ACHN (cell line): ENCODE measurements at regions not wholly inside any gene's neighbourhood (a gene's known extent, or its start where the extent isn't known, plus 50 kb on each side); places are given as distances from the start of the nearest gene placed in this dataset.

Experiments
- DNase-seq: peaks from one replicate; pipeline ENCODE4 v3.0.0-alpha.2; 2015
- in situ Hi-C: cut with HindIII; loops from 2 replicates; pipeline ENCODE4 v1.10.0; 2017; ENCODE audit warnings: low sequenced_read_pairs, low pct_ligation_motif_present, low pct_unique_long_range_greater_than_20kb

DNA sequence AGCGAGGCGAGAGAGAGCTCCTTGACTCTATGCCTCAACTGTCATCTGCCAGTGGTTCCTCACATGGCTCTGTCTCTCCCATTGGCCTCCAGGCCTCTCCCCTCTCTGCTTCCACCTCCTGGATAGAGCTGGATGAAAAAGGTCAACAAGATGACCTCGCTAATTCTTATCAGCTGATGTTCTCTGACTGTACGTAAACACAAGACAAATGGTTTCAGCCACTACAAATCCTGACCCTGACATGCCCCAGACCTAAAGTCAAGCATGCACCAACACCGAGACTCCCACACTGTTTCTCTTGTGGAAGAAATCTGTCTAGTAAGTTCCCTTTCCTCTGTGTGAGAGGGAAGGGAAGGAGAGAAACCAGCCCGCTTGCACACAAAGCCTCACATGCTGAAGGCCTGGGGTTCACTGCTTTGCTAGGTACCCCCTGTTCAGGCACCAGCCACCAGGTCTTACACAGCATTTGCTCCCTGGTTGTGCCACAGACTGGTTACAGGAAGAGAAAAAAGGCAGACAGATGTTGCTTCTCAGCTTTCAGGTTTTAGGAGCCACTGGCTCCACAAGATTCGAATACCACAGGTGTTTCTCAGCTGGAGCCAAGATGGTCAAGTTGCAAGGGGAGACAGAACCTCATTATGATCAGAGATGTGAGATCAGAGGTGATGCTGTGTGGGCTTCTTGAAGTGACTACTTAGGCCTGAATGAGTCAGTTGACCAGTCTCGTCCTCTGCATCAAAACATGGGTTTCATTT is 592.5 kb downstream of the CCDC171 start:
- DNase-seq = no peak
- in situ Hi-C loops = no loop called here

- no peak for DNase-seq
- in situ Hi-C loops = no loop called here
Observed at GRCh38 chr9:16147726-16148125, 594.9 kb downstream of the CCDC171 start.

- DNase-seq = no peak
- in situ Hi-C loops = no loop called here
Observed at GRCh38 chr9:16150501-16150900, 597.7 kb downstream of the CCDC171 start.

GRCh38 chr9:16150938-16151650 is 598.3 kb downstream of the CCDC171 start:
- DNase-seq = no peak
- in situ Hi-C loops = no loop called here

- DNase-seq = no peak
Observed at GRCh38 chr9:16152276-16153101, 599.6 kb downstream of the CCDC171 start.

DNA sequence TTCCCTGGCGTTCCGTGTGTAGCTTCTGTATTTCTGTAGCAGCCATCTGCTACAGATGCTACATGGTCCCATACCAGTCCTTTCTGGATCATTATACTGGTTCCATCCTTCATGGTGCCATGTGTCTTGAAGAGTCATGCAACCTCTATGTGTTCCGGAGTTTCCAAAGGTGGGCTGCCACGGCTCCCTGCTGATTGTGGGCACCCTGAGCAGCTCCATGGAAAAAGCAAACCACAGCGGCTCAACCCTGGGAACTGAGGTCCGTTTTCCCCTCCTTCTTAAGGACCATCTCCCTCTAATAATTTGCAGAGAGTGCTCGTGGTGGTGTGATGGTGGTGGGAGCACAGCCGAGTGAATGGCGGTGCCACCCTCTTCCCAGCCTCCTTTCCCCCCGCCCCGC is 600.4 kb downstream of the CCDC171 start:
- DNase-seq = no peak
- in situ Hi-C loops = no loop called here

More at GRCh38 chr9:16152276-16153101, 599.6 kb downstream of the CCDC171 start:
- in situ Hi-C loops = no loop called here

- DNase-seq = no peak
- in situ Hi-C loops = no loop called here
Observed at GRCh38 chr9:16153741-16154140, 600.9 kb downstream of the CCDC171 start.

DNA sequence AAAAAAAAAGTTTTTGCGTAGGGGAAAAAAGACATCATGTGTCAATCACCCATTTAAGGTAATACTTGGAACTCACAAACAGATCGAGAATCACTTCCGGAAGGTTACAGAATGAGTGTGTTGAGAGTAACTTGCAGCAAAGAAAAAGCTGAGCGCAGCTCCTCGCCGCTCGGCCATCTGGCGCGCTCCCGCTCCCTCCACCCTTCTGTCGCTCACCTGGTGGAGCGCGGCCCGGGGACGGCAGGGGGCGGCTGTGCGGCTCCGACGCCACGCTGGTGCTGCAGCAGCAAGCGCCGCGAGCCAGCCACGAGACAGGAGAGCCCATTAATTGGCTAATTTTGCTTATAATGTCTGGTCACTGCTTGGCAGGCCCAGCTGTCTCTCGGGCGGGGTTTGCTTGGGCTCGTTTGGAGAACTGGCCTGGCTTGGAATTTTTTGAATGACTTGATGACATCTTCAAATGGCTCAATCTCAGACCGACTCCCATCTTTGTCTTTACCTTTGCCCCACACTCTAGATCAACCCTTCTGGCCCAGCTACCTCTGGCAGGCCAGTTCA is 601.8 kb downstream of the CCDC171 start:
- in situ Hi-C loops = no loop called here
- DNase-seq = no peak

GRCh38 chr9:16155878-16156277 is 603.0 kb downstream of the CCDC171 start:
- in situ Hi-C loops = no loop called here
- DNase-seq = no peak

DNA sequence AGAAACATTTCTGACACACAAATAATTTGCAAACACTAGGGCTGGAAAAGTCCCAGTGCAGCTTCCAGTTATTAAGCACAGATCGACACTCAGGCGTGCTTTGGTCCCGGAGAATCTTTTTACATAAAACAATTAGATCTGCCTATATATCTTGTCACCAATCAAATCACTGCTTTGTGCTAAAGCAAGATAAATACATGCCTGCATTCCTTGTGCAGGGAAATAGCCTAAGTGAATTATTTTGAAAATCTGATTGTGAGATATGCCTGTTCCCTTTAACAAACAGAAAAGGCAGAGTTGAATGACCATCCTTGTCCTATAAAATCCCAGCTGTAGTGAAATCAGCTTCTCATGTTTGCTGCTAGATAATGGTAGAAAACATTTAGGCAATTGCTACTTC is 604.4 kb downstream of the CCDC171 start:
- no peak for DNase-seq

DNA sequence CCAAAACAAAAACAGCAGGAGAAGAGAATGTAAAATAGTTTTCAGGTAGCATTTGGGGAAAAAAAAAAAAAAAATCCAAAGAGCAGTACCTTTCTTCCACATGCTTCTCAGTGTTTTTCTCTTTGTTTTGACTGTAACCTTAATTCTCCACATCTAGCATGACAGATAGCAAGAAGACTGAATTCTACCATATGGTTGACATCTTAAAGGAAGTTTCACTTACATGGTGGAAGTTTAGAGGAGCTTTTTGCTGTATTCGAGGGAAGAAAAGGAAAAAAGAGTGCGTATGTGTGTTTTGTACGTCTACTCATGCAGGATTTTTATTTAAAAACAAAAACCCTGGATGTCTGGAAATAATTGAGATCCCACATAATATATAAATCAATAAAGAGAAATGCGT is 604.8 kb downstream of the CCDC171 start:
- in situ Hi-C loops = no loop called here
- no peak for DNase-seq

More for the DNA sequence above, 604.4 kb downstream of the CCDC171 start:
- in situ Hi-C loops = no loop called here

DNA sequence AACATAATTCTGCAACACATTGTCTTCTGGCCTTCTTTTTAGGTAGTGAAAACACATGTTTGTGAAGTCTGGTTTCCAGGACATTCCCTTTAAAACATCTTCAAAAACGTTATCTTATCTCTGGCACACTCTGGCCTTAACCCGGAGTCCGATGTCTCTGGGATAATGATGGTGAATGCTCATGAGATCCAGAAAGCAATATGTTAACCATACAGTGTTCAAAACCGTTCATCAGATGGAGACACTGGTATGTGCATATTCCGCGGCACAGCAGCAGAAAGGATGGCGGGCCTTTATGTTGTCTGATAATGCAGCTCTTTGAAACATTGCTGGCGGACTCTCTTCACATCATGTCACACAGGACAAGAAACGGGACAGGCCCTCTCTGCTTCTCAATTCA is 605.2 kb downstream of the CCDC171 start:
- DNase-seq = no peak
- in situ Hi-C loops = no loop called here

GRCh38 chr9:16161483-16161882 is 608.6 kb downstream of the CCDC171 start:
- no peak for DNase-seq
- in situ Hi-C loops = no loop called here

GRCh38 chr9:16170119-16170518 is 617.3 kb downstream of the CCDC171 start:
- in situ Hi-C loops = no loop called here
- no peak for DNase-seq

- no peak for DNase-seq
- in situ Hi-C loops = no loop called here
Observed at GRCh38 chr9:16171911-16172310, 619.1 kb downstream of the CCDC171 start.

GRCh38 chr9:16172796-16173195 is 620.0 kb downstream of the CCDC171 start:
- in situ Hi-C loops = no loop called here
- DNase-seq = no peak

GRCh38 chr9:16174915-16175314 is 622.1 kb downstream of the CCDC171 start:
- DNase-seq = no peak
- in situ Hi-C loops = no loop called here

DNA sequence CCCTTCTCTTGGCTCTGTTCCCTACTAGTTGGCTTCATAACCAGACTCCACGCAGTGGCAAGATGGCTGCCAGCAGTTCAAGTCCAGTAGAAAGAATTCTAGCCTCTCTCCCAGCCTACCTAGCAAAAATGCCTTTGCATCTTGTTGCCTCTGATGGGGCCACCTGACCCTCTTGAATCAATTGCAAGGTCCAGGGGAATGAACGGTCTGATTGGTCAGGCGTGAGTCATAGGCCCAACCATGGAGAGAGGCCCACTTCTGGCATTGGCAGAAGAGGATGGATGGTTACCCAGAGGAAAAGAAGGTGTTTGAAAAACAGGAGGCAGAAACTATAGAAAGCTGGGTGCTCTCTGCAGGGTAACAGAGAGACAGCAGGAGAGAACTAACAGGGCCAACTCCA is 622.6 kb downstream of the CCDC171 start:
- in situ Hi-C loops = no loop called here
- DNase-seq = no peak

DNA sequence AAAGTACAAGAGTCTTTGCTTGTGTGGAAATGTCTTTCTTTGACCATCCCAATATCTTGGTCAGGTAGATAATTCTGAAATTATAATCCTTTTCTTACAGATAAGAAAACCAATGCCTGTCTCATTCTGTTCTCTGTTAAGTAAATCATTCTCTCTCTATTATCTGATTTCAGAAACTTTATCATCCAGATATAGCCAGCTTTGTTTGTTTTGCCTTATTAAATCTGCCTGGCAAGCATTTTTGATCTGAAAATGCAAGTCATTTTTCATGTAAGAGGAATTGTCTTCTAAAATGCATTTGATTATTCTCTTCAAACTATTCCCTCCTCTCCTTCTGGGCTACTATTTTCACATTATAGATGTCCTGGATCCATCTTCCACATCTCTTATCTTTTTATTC is 625.5 kb downstream of the CCDC171 start:
- DNase-seq = no peak
- in situ Hi-C loops = no loop called here
